HG02885 (cell line): ENCODE measurements at regions not wholly inside any gene's neighbourhood (a gene's known extent, or its start where the extent isn't known, plus 50 kb on each side); places are given as distances from the start of the nearest gene placed in this dataset.

Experiments
- ATAC-seq: cut with Tn5 transposase; IDR thresholded peaks from one replicate; pipeline ENCODE4 v1.9.1; 2021; ENCODE audit warnings: mild to moderate bottlenecking; ENCODE audit not compliant: unreplicated experiment, poor library complexity

GRCh38 chrX:82070948-82071347 is 869.0 kb downstream of the SH3BGRL start:
- no peak for ATAC-seq

GRCh38 chrX:82081027-82081426 is 879.1 kb downstream of the SH3BGRL start:
- no peak for ATAC-seq

GRCh38 chrX:82087699-82088098 is 885.8 kb downstream of the SH3BGRL start:
- no peak for ATAC-seq

GRCh38 chrX:82092307-82092706 is 890.4 kb downstream of the SH3BGRL start:
- ATAC-seq = no peak

GRCh38 chrX:82125103-82125502 is 923.2 kb downstream of the SH3BGRL start:
- ATAC-seq = no peak

GRCh38 chrX:82127228-82128123 is 925.6 kb downstream of the SH3BGRL start:
- peak; percentile 90 for ATAC-seq

- ATAC-seq = no peak
These were observed 932.5 kb downstream of the SH3BGRL start for GRCh38 chrX:82134378-82134777.

- no peak for ATAC-seq
These were observed 940.0 kb downstream of the SH3BGRL start for GRCh38 chrX:82141942-82142341.

- ATAC-seq = no peak
These were observed 959.3 kb downstream of the SH3BGRL start for GRCh38 chrX:82161195-82161594.

- no peak for ATAC-seq
These were observed 961.8 kb downstream of the SH3BGRL start for GRCh38 chrX:82163701-82164100.

- no peak for ATAC-seq
These were observed 995.0 kb downstream of the SH3BGRL start for GRCh38 chrX:82196866-82197265.

- no peak for ATAC-seq
These were observed 1007.1 kb downstream of the SH3BGRL start for GRCh38 chrX:82208975-82209374.

GRCh38 chrX:82218361-82218760 is 1016.5 kb downstream of the SH3BGRL start:
- ATAC-seq = peak; percentile 91

GRCh38 chrX:82219129-82219528 is 1017.2 kb downstream of the SH3BGRL start:
- ATAC-seq = no peak

GRCh38 chrX:82224961-82225360 is 1023.1 kb downstream of the SH3BGRL start:
- ATAC-seq = no peak

GRCh38 chrX:82230013-82230412 is 1028.1 kb downstream of the SH3BGRL start:
- ATAC-seq = no peak

- no peak for ATAC-seq
These were observed 1030.8 kb downstream of the SH3BGRL start for GRCh38 chrX:82232679-82233078.

GRCh38 chrX:82237328-82237727 is 1035.4 kb downstream of the SH3BGRL start:
- no peak for ATAC-seq
